ENCODE measurements at regions not wholly inside any gene's neighbourhood (a gene's known extent, or its start where the extent isn't known, plus 50 kb on each side); places are given as distances from the start of the nearest gene placed in this dataset.
"Not testable (repeated sequence)": the region's sequence is repeated elsewhere in the genome, so short reads cannot be mapped to it uniquely, and the experiment has no call there.

GRCh38 chrX:81348388-81348787 is 146.5 kb downstream of the SH3BGRL start:
- DNase-seq: no peak

DNA sequence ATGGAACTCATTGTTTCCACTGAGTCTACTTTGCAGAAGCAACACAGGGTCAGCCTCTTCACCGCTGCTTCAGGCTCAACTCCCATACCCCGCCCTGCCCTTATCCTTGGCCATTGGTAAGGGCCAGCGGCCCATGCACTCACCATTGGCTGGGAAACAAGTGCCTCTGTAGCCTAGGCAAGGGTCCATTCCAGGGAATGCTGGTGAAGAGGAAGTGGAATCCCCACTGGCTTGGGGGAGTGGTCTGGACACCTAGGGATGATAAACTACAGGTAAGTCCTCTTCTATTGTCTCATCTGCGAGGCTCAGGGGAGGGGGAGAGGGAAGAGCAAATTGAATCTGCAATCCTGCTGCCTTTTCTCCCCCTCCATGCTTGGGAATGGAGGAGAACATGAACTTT is 153.1 kb downstream of the SH3BGRL start:
- DNase-seq: no peak

GRCh38 chrX:81355436-81355835 is 153.5 kb downstream of the SH3BGRL start:
- no peak for DNase-seq

GRCh38 chrX:81367291-81367690 is 165.4 kb downstream of the SH3BGRL start:
- no peak for DNase-seq

DNA sequence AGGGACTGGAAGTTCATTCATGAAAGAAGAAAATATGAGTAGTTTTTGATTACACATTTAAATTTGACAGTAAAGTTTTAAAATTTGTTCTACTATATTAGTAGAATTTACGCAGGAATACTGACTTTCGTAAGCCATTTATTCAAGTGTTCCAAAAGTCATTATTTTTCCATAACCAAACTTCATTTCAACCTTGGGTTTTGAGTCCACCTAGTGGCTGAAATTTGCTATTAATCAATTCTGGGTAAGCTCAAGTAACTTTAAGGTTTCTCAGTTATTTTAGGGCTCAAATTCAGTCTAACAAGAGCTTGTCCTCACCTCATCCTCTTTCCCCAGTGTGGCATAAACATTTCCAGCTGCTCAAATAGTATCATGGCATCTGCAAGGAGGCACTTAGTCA is 175.4 kb downstream of the SH3BGRL start:
- peak; percentile 24 for DNase-seq

GRCh38 chrX:81378560-81378959 is 176.7 kb downstream of the SH3BGRL start:
- DNase-seq: no peak

DNA sequence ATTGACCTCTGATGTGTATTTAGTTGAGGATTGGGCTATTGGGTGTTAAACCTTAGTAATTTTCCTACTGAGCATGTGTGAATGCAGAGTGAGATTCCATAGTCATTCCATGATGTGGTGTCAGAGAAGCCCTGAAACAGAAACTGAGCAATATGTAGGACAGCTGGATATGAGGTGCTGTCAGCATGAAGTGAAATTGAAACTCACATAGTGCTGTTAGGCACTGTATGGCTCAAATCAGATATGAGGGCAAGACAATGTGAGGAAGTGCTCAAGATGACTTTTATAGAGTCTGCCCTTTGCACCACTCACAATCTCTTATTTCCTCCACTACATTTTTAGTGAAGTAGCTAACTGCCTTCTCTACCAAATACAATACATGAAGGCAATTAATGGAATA is 188.3 kb downstream of the SH3BGRL start:
- no peak for DNase-seq

DNA sequence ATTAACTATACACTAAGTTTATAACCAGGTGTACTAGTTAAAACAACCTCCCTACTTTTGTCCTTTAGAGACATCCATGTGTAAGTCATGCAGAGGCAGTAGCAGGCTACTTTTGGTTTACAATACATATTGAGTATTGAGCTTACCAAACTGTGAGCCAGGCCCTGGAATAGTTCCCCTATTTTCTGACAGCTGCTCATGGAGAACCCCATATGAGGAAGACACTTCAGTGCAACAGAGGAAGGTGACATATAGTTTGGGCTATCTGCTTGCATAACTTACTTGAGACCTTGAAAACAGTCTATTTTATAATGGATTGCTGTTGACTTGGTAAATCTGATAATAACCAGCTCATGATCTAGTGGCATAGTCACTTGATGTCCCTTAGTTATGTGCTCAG is 190.5 kb downstream of the SH3BGRL start:
- no peak for DNase-seq

DNA sequence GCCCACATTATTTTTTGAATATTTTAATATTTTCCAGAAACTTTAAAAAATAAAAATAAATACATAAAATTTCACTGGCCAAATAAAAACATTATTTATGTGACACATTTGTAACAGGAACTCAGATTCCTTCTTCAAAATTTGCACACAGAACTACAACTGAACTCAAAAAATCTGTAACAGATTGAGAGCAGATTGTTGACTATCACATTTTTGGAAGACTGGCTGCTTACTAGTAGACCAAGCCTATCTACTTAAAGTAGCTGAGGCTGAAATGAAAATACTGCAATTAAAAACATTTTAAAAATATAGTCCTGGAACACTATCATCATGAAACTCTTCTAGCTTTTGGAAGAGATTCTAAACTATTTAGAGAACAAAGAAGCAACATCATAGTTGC is 203.9 kb downstream of the SH3BGRL start:
- DNase-seq: no peak

- no peak for DNase-seq
These were observed 209.6 kb downstream of the SH3BGRL start for GRCh38 chrX:81411517-81411916.

- no peak for DNase-seq
These were observed 210.5 kb downstream of the SH3BGRL start for GRCh38 chrX:81412428-81412827.

- DNase-seq: not testable (repeated sequence)
These were observed 211.0 kb downstream of the SH3BGRL start for GRCh38 chrX:81412857-81413256.

- DNase-seq: no peak
These were observed 212.7 kb downstream of the SH3BGRL start for GRCh38 chrX:81414630-81415029.
